IPS DF 4.7 (cell line): ENCODE measurements at regions not wholly inside any gene's neighbourhood (a gene's known extent, or its start where the extent isn't known, plus 50 kb on each side); places are given as distances from the start of the nearest gene placed in this dataset.

Source experiments
- DNase-seq: peaks from one replicate; pipeline ENCODE4 v3.0.0-alpha.2; 2013; ENCODE audit warnings: low spot score; ENCODE audit errors: extremely low read depth

DNA sequence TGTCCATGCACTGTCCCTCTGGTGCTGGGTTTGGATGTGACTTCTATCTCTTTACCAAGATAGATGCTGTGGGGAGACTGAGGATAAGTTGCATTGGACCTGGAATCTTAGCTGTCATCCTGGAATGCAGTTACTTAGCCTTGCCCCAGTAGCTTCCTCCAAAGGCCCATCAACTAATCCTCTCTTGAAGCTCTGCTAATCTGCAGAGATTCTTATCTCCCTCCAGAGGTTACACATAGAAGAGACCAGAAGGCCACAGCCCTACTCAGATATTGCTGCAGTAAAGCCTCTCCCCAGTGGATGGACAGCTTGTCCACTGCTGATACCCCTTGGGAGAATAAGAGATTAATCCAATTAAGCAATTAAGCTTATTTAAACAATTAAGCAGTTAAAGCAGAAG, 867.2 kb downstream of the BCL11B start:
- DNase-seq = no peak

DNA sequence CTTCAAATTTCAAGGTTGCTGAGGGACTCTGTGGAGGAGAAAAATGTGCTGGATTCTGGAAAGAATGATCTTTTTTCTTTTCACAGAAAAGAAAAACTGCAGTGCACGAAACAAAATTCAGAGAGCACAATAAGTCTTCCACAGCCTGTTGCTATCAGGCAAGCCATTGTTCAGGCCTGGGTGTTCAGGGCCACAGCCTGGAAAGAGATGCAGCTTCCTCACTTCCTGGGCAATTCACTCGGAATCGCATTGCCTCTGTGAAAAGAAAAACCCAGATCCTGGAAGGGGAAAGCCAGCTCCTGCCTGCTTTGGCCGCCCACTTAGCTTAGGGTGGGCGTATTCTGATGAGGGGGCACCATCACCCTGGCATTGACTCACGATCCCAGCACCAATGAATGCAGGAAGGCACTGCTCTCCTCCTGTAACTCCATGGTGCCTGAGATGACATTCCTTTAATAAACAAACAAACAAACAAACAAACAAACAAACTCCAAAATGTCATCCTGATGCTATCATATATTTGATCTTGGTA, 863.9 kb downstream of the BCL11B start:
- no peak for DNase-seq

DNA sequence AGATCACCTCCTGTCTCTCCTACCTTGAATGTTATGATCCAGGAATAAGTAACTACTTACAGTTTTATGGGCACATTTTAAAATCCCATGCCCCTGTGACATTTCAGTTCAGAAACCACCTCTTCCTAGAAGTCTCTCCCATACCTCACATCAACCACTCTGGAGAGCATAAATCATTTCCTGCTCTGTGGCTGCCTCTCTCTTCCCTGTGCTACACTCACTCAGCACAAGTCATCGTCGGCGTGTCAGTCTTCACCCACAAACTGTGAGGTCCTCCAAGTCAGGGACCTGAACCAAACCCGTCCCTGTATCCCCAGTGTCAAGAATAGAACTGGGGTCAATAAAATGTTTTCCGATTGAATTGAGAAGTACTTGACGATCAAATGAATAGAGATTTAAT, 863.3 kb downstream of the BCL11B start:
- DNase-seq = no peak

DNA sequence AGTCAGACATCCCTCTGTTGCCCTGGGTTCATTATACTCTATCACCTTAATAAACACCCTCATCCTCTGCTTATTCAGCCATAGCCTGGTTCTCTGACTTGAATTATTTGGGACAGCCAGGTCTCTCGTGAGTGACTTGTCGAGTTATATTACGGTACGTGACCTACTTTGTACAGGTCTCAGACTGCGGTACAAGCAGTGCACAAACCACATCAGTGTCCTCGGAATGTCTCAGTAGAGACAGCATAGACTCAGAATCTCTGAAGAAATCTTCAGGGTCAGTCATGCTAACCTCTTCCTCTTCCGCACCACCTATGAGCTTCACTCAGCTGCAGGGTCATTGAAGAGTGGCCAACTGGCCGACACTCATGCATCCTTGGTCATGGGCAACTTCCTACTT, 860.8 kb downstream of the BCL11B start:
- DNase-seq = no peak

DNA sequence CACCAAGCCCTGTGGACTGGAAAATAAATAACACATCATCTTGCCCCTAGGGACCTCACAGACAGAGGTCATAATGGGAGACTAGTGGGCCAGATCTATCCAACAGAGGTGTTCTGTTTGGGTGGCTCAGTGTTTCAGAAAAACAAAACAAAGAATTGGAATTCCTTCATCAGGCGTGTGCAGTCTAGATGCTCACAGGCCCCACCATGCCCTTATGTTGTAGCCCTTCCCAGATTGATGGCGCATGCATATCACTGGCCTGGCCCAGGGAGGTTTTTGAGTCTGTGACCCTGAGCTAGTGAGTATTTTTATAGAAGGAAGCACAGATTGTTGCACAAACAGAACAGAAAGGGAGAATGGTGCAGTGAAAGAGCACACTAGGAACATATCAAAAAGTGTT, 859.6 kb downstream of the BCL11B start:
- DNase-seq = no peak

DNA sequence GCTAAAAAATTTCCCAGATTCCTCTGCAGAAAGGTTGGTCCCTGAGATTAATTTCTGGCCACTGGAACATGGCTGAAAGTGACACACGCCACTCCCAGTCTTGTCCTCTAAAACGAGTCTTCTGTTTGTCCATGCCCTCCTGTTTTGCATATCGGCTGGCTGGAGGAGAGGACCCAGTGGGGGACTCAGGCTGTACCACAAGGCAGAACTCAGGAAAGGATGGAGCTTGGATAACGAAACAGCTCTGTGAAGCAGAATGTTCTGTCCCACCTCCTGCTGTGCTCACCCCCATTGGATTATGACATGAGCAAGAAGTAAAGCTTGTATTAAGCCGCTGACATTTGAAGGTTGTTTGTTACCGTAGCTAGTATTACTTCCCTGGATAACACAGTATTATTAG, 856.2 kb downstream of the BCL11B start:
- DNase-seq = no peak

DNA sequence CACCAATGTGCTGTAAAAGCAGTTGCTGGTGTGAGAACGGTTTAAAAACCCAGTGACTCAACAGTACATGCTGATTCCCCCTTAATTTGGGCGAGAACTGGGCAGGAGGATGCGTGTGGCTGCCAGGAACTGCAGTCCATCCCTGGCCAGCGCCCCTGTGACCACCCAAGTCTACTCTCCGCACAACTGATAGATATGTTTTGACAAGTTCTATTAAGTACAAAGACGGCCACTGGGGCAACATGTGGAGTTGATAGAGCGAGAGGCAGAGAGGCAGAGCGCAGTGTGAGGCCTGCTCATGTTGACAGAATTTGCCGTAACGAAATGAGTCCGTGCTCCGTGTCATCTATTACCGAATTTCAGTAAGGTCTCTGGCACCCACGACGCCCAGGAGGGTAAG, 855.0 kb downstream of the BCL11B start:
- DNase-seq = no peak

DNA sequence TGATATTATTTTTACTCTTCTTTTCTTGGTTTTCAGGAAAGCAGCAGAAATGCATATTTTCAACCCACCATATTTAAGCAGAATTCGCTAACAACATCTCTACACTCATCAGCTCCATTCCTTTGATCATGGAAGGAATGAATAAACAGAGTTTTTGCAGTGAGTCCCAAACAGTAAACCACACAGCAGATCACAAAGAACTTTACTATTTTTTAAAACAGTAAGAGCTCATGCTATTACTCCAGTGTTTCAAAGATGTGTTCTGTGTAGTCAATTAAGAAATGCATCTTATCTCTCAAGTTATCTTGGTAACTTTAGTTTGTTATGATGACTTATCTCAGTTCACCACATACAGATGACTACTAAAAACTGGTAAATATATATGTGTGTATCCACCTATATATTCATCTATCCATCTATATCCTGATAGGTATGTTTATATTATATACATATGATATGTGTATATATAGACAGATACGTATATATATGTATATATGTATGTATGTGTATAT, 843.5 kb downstream of the BCL11B start:
- DNase-seq = no peak

DNA sequence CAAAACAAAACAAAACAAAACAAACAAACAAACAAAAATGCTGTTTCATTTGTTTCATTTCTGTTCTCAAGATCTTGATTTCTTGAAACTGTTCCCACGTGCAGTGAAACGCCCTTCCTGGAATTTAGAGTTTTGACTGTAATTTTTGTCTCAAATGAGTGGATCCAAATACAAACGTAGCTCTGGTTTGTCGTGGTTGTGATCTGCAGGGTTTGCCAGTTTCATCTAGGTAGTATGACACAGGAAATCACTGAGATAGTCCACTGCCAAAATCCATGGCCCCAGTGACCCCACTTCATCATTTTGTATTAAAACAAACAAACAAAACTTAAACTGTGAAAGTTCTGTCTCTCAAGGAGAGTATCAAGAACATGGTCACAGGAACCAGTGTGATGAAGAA, 838.6 kb downstream of the BCL11B start:
- no peak for DNase-seq

DNA sequence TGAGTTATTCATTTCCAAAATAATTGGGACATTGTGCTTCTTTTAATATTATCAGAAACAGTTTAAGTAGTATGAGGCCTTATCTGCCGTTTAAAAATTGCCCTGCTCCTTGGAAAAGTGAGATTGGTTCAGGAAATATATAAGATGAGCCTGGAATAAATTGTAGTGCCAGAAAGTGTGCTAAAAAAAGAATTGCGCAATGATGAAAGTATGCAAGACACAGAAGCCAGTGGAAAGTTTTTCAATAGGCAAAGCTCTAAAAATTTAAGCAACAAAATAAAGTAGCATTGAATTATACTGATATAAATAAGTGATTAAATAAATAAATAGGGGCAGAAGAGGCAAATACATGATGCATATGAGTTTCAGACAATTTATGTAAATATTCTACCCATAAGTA, 834.9 kb downstream of the BCL11B start:
- DNase-seq = no peak

DNA sequence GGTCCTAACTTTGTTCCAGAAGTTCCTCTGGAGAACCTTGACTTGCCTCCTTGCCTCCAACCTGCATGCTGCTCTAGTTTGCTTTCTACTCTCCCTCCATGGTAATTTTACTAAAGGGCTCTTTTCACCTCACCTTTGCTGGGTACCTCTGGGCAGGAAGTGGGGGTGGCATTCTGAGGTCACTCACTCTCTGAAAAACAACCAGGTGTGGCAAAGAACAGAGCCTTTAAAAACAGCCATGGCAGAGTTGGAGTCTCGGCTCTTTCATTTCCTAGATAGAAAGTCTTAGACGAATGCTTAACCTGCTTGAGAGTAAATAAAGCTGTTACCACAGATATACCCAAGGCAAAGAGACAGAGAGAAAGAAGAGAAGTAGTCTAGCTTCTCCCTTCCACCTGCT, 827.9 kb downstream of the BCL11B start:
- no peak for DNase-seq

DNA sequence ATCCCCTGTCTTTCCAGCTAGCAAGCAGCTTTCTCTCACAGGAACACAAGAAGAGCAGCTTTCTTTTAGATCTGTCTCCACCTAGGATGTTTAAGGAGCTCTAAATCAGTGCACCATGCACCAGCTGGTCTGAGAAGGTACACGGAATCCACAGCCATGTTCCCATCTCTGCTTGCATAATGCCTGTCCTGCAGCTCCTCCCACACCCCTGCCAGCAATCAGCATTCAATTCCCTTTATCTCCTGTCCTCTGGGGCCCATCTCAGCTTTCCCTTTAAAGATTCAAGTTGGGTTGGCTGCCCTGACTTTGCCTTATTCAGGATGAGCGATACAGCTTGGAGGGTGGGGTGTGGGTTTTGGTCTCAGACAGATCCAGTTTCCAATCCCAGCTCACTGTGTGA, 826.3 kb downstream of the BCL11B start:
- no peak for DNase-seq

DNA sequence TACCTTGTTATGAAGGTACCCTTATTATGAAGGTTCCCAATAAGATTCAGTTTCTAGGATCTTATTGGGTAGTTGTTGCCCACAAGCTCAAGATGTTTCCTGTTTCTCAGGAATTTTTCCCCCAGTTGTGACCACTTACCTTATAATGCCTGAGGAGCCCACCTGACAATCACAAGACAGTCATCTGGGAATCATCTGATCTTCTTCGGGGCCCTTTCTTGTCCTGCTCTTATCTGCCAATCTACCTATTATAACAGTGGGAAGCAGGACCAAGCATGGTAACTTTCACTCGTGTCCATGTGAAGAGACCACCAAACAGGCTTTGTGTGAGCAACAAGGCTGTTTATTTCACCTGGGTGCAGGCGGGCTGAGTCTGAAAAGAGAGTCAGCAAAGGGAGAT, 825.5 kb downstream of the BCL11B start:
- no peak for DNase-seq

DNA sequence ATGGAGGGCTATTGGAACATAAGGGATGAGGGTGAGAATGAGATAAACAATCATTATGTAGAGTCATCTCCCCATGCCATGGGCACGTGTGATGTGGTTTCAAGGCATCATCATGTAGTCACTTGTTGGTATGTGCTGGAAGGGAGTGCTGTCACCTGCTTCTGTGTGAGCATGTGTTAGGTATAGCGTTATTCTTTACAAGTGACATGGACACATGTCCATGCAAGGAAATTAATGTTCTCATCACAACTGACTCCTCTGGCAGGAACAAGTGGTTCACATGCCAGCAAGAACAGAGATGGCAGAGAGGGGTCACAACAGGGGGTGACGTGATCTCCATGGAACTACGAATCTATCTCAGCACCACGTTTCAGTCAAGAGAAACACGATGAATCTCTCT, 815.8 kb downstream of the BCL11B start:
- no peak for DNase-seq

DNA sequence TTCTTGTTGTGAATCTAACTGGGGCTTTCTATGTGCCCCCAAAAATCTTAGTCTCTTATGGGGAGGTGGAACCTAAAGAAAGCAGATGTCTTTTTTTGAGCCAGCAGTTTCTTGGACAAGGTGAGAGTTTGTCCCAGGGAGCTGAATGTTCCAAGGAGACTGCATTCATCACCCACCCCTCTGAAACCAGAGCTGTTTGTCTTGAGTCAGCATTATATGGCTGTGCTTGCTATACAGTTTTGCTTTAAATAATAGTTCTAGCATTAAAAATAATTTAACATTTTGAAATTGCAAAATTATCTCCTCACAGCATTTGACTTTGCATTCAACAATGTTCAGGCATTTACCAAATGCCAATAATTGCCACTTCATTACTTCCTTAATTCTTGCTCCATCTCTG, 813.3 kb downstream of the BCL11B start:
- no peak for DNase-seq

DNA sequence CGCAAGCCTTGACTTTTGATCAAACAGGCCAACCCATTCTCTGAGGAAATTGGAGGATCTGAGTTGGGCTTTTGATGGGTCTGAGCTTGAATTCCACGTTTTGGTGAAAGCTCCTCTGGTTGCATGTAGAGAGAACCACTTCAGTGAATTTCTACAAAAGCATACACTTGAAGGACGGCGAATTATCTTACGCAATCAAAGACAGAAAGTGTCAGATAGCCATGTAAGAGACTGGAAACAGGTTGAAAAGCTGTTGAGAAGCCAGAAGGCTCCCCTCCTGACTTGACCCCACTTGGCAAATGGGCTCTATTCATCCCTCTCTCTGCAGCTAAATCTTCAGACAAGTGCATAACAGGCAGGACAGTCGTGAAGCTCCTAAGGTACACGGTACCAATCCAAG, 809.1 kb downstream of the BCL11B start:
- no peak for DNase-seq

DNA sequence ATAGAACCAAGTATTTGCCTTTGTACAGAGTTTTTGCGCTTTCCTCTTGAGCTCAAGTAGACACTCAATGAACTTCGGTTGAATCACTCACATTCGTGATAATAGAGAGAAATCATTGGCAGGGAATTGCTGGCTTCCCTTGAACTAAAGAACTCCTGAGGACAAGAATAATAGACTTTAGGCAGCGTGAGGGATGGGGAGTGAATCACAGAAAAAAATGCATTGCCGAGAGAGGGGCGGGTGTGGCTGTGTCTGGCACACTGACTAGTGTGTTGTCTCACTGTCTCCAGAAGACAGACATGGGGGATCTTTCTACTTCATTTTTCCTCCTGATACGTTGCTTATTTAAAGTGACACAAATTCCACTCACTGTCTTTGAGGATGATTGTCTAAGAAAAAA, 805.2 kb downstream of the BCL11B start:
- DNase-seq = no peak

DNA sequence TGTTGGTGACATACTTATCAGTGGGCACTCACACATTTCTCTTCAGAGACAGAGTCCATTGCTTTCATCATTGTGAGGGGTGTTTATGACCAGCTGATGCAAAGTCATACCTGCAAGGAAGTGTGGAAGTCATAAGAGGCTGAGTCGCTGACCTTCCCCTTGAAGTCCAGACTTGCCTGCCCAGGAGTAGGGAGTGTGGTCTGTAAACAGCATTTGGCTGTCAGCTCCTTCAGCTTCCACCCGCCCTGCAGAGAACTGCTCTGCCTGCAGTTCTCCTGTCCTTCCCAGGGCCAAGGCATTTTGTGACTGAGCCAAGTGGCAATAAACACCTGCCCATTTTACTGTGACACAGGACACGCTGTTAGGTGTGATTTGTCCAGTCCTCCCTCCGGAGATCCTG, 801.3 kb downstream of the BCL11B start:
- DNase-seq = no peak

DNA sequence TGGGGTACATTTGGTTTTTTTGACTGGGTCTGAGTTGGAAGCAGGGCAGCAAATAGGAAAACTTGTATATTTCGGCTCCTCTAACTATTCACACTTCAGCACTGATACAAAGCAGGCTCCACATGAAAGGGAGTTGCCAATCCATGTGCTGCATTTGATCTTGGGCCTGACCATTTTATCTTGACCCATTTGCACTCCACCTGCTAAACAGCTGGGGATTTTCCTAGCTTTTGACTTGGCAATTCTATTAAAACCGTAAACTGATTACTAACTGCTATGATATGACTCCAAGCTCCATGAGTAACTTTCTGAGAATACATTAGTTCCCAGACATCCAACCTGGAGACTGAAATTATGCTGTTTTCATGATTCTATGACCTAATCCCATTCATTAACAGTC, 797.1 kb downstream of the BCL11B start:
- DNase-seq = no peak

DNA sequence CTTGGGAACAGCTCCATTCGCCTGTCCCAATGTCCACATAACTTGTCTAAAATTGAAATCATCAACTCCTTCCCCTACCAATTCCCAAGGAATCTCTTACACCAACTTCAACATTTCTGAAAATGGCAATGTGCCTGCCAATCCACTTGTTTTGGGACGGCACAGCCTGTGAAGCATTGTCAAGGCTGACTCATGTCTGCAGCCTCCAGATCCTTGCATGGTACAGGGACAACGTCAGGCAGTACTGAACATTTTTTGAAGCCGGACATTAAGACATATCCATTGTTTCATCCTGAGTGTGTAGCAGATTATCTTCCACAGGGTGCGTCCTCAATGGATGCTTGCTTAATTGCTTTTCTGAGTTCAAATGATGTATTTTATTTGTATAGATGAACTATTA, 794.1 kb downstream of the BCL11B start:
- DNase-seq = no peak

DNA sequence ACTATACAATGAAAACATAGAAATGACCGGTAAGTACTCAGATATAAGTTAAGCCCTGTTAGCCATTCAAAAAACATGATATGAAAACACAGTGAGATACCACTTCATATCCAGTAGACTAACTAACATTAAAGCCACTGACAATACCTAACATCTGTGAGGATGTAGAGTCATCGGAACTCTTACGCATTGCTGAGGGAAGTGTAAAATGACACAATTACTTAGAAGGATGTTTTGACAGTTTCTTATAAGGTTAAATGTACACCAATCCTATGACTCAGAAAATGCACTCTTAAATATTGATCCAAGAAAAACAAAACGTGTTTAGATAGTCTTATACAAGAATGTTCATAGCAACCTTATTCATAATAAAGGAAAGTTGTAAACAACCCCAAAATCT, 782.9 kb downstream of the BCL11B start:
- DNase-seq = no peak

DNA sequence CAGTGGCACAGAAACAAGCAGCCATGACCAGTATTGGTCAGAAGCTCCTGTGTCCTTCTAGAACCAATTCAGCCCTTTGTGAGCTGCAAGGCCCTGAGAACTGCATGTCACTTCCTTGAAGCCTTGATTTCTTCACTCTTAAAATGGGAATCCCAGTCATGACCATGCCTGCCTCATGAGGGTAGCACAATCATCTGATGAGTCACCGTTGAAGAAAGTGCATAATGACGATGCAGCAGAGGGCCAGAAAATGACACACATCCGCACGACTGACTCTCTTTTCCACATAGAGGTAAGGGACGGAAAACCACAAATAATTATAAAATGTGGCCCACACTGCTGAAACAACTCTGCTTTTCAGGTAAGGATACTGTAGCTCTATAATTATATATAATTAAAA, 777.4 kb downstream of the BCL11B start:
- no peak for DNase-seq

DNA sequence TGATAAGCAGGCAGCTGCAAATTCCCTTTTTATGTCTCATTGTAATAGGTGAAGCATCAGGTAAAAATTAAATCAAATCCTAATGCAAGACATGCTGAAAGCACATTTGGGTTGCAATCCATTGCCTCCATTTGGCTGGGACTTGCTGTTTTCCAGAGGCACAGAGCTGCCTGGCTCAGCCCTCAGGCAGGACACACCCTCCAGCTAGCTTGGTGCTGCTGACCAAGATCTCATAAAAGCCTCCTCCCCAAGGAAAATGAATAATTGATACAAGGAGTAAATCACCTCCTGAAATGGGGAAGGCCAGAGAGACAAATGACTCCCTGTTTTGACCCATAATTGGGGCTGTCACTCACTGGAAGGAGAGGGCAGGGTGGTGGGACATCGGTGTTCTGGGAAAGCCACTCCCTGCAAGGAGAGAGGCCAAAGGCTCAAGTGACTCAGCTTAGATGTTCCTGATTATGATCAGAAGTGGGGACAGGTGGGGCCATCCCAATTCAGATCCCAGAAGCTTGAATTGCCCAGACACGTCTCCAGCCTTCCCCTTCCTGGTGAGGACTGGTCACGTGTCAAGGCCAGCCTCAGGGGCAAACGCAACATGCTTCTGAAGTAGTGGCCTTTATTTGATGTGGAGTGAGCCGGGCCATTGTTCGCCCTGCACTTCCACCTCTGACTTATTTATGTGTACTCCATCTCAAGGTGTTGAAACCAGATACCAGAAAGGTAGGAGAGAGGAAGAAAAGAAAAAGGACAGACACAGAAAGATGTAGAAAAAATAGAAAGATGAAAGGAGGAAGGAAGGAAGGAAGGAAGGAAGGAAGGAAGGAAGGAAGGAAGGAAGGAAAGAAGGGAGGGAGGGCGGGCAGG, 773.7 kb downstream of the BCL11B start:
- no peak for DNase-seq
